ENCODE measurements at regions not wholly inside any gene's neighbourhood (a gene's known extent, or its start where the extent isn't known, plus 50 kb on each side); places are given as distances from the start of the nearest gene placed in this dataset.

GRCh38 chr6:4243237-4243636 lies 107.9 kb upstream of the ECI2 start:
- TF ChIP-seq POLR2AphosphoS5 (IDR thresholded peaks at IDR 0.05) (no peak), CTCF (IDR thresholded peaks at IDR 0.05) (no peak), POLR2A (IDR thresholded peaks at IDR 0.05) (no peak)

All from breast epithelium (tissue), 3 donors.